Suprapubic skin (tissue), 4 donors: ENCODE measurements at regions not wholly inside any gene's neighbourhood (a gene's known extent, or its start where the extent isn't known, plus 50 kb on each side); places are given as distances from the start of the nearest gene placed in this dataset.

Source experiments
- DNase-seq, 2 donors: peaks; one replicate each; pipeline ENCODE4 v3.0.0-alpha.2; 2019; ENCODE audit warnings: low spot score in 2 of 2
- H3K27ac ChIP-seq: fragments of 200-600 bp; sonication (generic); one replicate; pipeline ENCODE4 v1.5.1; 2019
- H3K27me3 ChIP-seq: fragments of 200-600 bp; sonication (generic); one replicate; pipeline ENCODE4 v1.5.1; 2019
- H3K36me3 ChIP-seq: fragments of 200-600 bp; sonication (generic); one replicate; pipeline ENCODE4 v1.5.1; 2019
- H3K4me1 ChIP-seq: fragments of 200-600 bp; sonication (generic); one replicate; pipeline ENCODE4 v1.5.1; 2019
- H3K4me3 ChIP-seq: fragments of 200-600 bp; sonication (generic); one replicate; pipeline ENCODE4 v1.5.1; 2019; ENCODE audit warnings: mild to moderate bottlenecking
- H3K9me3 ChIP-seq: fragments of 200-600 bp; sonication (generic); one replicate; pipeline ENCODE4 v1.5.1; 2019
- EP300 ChIP-seq: sonication (generic); formaldehyde crosslinking; IDR thresholded peaks from one replicate; pipeline ENCODE4 v1.6.1; 2017; ENCODE audit warnings: antibody characterized with exemption
- POLR2A ChIP-seq, 2 donors: fragments of 450-650 bp; IDR thresholded peaks; one replicate each; pipeline ENCODE4 v1.6.1; 2017; ENCODE audit warnings: antibody characterized with exemption in 2 of 2, mild to moderate bottlenecking in 2 of 2, moderate library complexity in 2 of 2
- POLR2AphosphoS5 ChIP-seq, 3 donors: sonication (generic); formaldehyde crosslinking; IDR thresholded peaks; one replicate each; pipeline ENCODE4 v1.6.1; 2017; ENCODE audit warnings: antibody characterized with exemption in 3 of 3
- WGBS: methylation state at CpG from one replicate; pipeline ENCODE4 v1.1.5; 2018; 5-methylcytosine and 5-hydroxymethylcytosine counted together
- TF ChIP-seq, protein P1 (sequence below), 2 donors: fragments of 200-600 bp in 1 of 2; fragments of 450-650 bp in 1 of 2; sonication (generic) in 1 of 2; IDR thresholded peaks; one replicate each; pipeline ENCODE4 v1.5.1; 2016 to 2019; ENCODE audit warnings: antibody characterized with exemption in 2 of 2, mild to moderate bottlenecking in 1 of 2, moderate library complexity in 1 of 2

- TF ChIP-seq EP300 = no peak
- TF ChIP-seq POLR2AphosphoS5 (IDR thresholded peaks at IDR 0.05) = no peak
- TF ChIP-seq, protein P1, sequence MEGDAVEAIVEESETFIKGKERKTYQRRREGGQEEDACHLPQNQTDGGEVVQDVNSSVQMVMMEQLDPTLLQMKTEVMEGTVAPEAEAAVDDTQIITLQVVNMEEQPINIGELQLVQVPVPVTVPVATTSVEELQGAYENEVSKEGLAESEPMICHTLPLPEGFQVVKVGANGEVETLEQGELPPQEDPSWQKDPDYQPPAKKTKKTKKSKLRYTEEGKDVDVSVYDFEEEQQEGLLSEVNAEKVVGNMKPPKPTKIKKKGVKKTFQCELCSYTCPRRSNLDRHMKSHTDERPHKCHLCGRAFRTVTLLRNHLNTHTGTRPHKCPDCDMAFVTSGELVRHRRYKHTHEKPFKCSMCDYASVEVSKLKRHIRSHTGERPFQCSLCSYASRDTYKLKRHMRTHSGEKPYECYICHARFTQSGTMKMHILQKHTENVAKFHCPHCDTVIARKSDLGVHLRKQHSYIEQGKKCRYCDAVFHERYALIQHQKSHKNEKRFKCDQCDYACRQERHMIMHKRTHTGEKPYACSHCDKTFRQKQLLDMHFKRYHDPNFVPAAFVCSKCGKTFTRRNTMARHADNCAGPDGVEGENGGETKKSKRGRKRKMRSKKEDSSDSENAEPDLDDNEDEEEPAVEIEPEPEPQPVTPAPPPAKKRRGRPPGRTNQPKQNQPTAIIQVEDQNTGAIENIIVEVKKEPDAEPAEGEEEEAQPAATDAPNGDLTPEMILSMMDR (IDR thresholded peaks at IDR 0.05) = no peak
- TF ChIP-seq POLR2A (IDR thresholded peaks at IDR 0.05) = no peak
- WGBS = 81% methylated on average over 5 of the region's 5 CpGs
- no peaks in the 10 kb centered on the region for H3K4me1 ChIP-seq
- no peak for DNase-seq
- H3K36me3 ChIP-seq = no peaks in the 10 kb centered on the region
- no peak overlapping the region for H3K4me3 ChIP-seq
- no peak overlapping the region for H3K27ac ChIP-seq
- H3K9me3 ChIP-seq = no peaks in the 10 kb centered on the region
- H3K27me3 ChIP-seq = no peaks in the 10 kb centered on the region
Observed at GRCh38 chr5:153893817-153894216, 144.9 kb downstream of the FAM114A2 start.

GRCh38 chr5:153891394-153891793 lies 147.3 kb downstream of the FAM114A2 start:
- H3K27ac ChIP-seq = no peak overlapping the region
- no peak for TF ChIP-seq POLR2A (IDR thresholded peaks at IDR 0.05)
- TF ChIP-seq, protein P1 (IDR thresholded peaks at IDR 0.05) = no peak
- no peak for TF ChIP-seq EP300
- no peak for TF ChIP-seq POLR2AphosphoS5 (IDR thresholded peaks at IDR 0.05)
- H3K27me3 ChIP-seq = no peaks in the 10 kb centered on the region
- DNase-seq = no peak
- H3K4me3 ChIP-seq = no peak overlapping the region
- H3K4me1 ChIP-seq = no peaks in the 10 kb centered on the region
- H3K9me3 ChIP-seq = no peaks in the 10 kb centered on the region
- H3K36me3 ChIP-seq = no peaks in the 10 kb centered on the region

DNA sequence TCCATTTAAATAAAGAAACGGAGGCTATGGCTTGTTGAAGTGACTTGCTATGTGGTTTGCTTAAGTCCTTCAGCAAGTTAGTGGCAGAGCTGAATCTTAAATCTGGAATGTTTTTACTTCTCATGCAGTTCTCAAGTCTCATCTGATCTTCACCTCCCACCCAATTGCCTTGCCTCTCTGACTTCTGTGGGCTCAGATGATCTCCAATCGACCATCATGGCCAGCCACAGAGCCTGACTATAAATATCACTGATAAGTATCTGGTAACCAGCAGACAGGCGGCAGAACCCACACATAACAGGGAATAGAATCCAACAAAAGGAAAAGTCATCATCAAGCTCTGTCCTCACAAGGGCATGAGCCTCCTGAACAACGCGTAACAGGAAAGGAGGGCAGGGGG lies 149.9 kb downstream of the FAM114A2 start:
- DNase-seq = no peak
- Histone ChIP-seq H3K36me3 (no peaks in the 10 kb centered on the region), H3K4me1 (no peaks in the 10 kb centered on the region), H3K4me3 (no peak overlapping the region), H3K27ac (no peak overlapping the region), H3K9me3 (no peaks in the 10 kb centered on the region), H3K27me3 (no peaks in the 10 kb centered on the region)
- no peak for TF ChIP-seq POLR2A (IDR thresholded peaks at IDR 0.05)
- no peak for TF ChIP-seq EP300
- TF ChIP-seq POLR2AphosphoS5 (IDR thresholded peaks at IDR 0.05) = no peak
- TF ChIP-seq, protein P1 (IDR thresholded peaks at IDR 0.05) = no peak
- WGBS = 61% methylated on average over 5 of the region's 5 CpGs

- TF ChIP-seq POLR2AphosphoS5 (IDR thresholded peaks at IDR 0.05) (no peak), POLR2A (IDR thresholded peaks at IDR 0.05) (no peak), EP300 (no peak)
- TF ChIP-seq, protein P1 (IDR thresholded peaks at IDR 0.05) = no peak
- WGBS = 82% methylated on average over 3 of the region's 3 CpGs
- Histone ChIP-seq H3K9me3 (no peaks in the 10 kb centered on the region), H3K27ac (no peak overlapping the region), H3K36me3 (no peaks in the 10 kb centered on the region), H3K4me3 (no peak overlapping the region), H3K4me1 (no peaks in the 10 kb centered on the region), H3K27me3 (no peaks in the 10 kb centered on the region)
- DNase-seq = no peak
Observed at GRCh38 chr5:153885141-153885540, 153.6 kb downstream of the FAM114A2 start.

GRCh38 chr5:153884612-153884957 lies 154.1 kb downstream of the FAM114A2 start:
- DNase-seq = no peak
- Histone ChIP-seq H3K27me3 (no peaks in the 10 kb centered on the region), H3K27ac (no peak overlapping the region), H3K4me3 (no peak overlapping the region), H3K4me1 (no peaks in the 10 kb centered on the region), H3K9me3 (no peaks in the 10 kb centered on the region), H3K36me3 (no peaks in the 10 kb centered on the region)
- 96% methylated on average over 4 of the region's 4 CpGs for WGBS
- TF ChIP-seq, protein P1 (IDR thresholded peaks at IDR 0.05) = no peak
- TF ChIP-seq POLR2AphosphoS5 (IDR thresholded peaks at IDR 0.05) (no peak), POLR2A (IDR thresholded peaks at IDR 0.05) (no peak), EP300 (no peak)
